ENCODE measurements at regions not wholly inside any gene's neighbourhood (a gene's known extent, or its start where the extent isn't known, plus 50 kb on each side); places are given as distances from the start of the nearest gene placed in this dataset.

DNA sequence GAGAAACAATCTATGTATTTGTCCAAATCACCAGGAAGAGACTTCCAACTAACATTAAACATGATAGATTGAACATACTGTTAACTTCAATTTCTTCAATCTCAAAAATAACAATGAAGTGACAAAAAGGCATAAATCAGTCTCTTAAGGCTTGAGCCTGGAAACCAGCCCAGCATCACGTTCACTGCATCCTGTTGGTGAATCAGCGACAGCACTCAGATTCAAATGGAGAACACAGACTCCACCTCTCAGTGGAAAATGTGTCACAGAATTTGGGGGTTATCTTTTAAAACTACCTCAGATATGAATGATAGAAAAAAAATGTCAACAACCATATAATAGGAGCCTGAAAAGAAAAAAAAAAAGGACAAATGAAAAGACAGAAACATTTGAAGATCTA is 212.0 kb downstream of the MINAR1 start:
- no peak for DNase-seq (ENCODE audit: low read depth in 1 of 2, low spot score in 2 of 2)

More for the DNA sequence above, 212.0 kb downstream of the MINAR1 start:
- ChIA-PET POLR2A (ENCODE audit: partially characterized antibody) (no interaction called here), CTCF (ENCODE audit: partially characterized antibody) (no interaction called here)
- Histone ChIP-seq H3K79me1 (ENCODE audit: low read depth, low read length) (no peaks in the 10 kb centered on the region), H3K9ac (replicated peaks in 1 of 4; ENCODE audit: extremely low read depth in 1 of 4, low read depth in 3 of 4, low read length in 3 of 4) (no peak overlapping the region), H3K79me2 (ENCODE audit: control insufficient read depth in 1 of 2, insufficient read depth in 2 of 2, low read length in 2 of 2) (no peaks in the 10 kb centered on the region), H2BK5ac (ENCODE audit: low read depth, low read length) (no peak overlapping the region), H2BK20ac (ENCODE audit: low read length) (no peak overlapping the region), H3K18ac (ENCODE audit: extremely low read depth, low read length) (no peak overlapping the region), H2BK120ac (replicated peaks; ENCODE audit: low read depth, low read length) (no peak overlapping the region), H3K23ac (ENCODE audit: insufficient read length) (no peak overlapping the region), H4K5ac (ENCODE audit: insufficient read length, low read depth, low read length) (no peak overlapping the region), H3K36me3 (ENCODE audit: control insufficient read depth in 2 of 4, insufficient read depth in 4 of 4, low read length in 3 of 4) (no peaks in the 10 kb centered on the region), H4K8ac (ENCODE audit: extremely low read depth, insufficient read depth, low read length) (no peak overlapping the region), H3K14ac (ENCODE audit: insufficient read length) (no peak overlapping the region), H2AK5ac (ENCODE audit: low read depth, low read length) (no peak overlapping the region), H3K4me2 (ENCODE audit: insufficient read depth in 1 of 2, low read depth in 2 of 2, low read length in 2 of 2) (no peak overlapping the region), H3K27me3 (replicated peaks in 1 of 4; ENCODE audit: control insufficient read depth in 3 of 4, extremely low read depth in 1 of 4, insufficient read depth in 3 of 4, low read length in 3 of 4) (peaks cover 0 to 1% (median 0%) of the 10 kb centered on the region in 4 experiments; a peak in 1 of 7 replicates), H2AFZ (ENCODE audit: low read length) (no peak overlapping the region), H4K20me1 (replicated peaks in 1 of 2; ENCODE audit: control insufficient read depth in 1 of 2, insufficient read depth in 2 of 2, low read length in 2 of 2) (no peaks in the 10 kb centered on the region), H3K23me2 (ENCODE audit: low read depth, low read length) (no peaks in the 10 kb centered on the region), H2BK12ac (ENCODE audit: low read depth, low read length) (no peak overlapping the region), H3K9me3 (ENCODE audit: insufficient read depth in 2 of 2, low read depth in 1 of 2, low read length in 1 of 2) (peaks cover 14 to 17% of the 10 kb centered on the region in 2 experiments), H3K4me1 (replicated peaks in 1 of 4; ENCODE audit: control insufficient read depth in 3 of 4, insufficient read depth in 4 of 4, low read length in 3 of 4) (no peaks in the 10 kb centered on the region), H3K27ac (ENCODE audit: low read depth, low read length) (no peak overlapping the region), H3K56ac (replicated peaks; ENCODE audit: insufficient read length, low read depth, low read length) (no peak overlapping the region), H2BK15ac (ENCODE audit: low read length) (no peak overlapping the region), H4K91ac (replicated peaks; ENCODE audit: insufficient read length, low read length) (no peak overlapping the region), H3K4me3 (ENCODE audit: extremely low read depth in 1 of 4, insufficient read depth in 2 of 4, low read depth in 3 of 4, low read length in 4 of 4) (no peak overlapping the region), H3K4ac (replicated peaks; ENCODE audit: insufficient read length, low read depth, low read length) (no peak overlapping the region)
- FAIRE-seq, result no peak
- WGBS, 2 experiments (ENCODE audit: extremely low coverage in 1 of 2, insufficient coverage in 1 of 2, insufficient read length in 1 of 2, insufficient replicate concordance in 2 of 2, low coverage in 1 of 2, low lambda C conversion rate in 2 of 2, missing lambda C conversion rate in 1 of 2), result 84% methylated on average over 2 of the region's 2 CpGs; no CpG with 5 or more reads in 1 of the 2 experiments
- TF ChIP-seq EP300 (IDR thresholded peaks at IDR 0.05; ENCODE audit: borderline replicate concordance in 1 of 2, low read depth in 2 of 2, low read length in 2 of 2) (no peak), JUND (IDR thresholded peaks at IDR 0.05; ENCODE audit: low read length) (no peak), RNF2 (IDR thresholded peaks at IDR 0.05; ENCODE audit: borderline replicate concordance, low read depth, low read length, missing control alignments, poor library complexity, severe bottlenecking) (no peak), FOSL1 (IDR thresholded peaks at IDR 0.05; ENCODE audit: insufficient read depth, low read depth, low read length) (no peak), SP2 (IDR thresholded peaks at IDR 0.05; ENCODE audit: low read length) (no peak), GTF2F1 (IDR thresholded peaks at IDR 0.05; ENCODE audit: borderline replicate concordance, low read depth, low read length) (no peak), PHF8 (conservative IDR thresholded peaks at IDR 0.05; ENCODE audit: low read depth, low read length) (no peak), RFX5 (IDR thresholded peaks at IDR 0.05; ENCODE audit: borderline replicate concordance, low read depth, low read length) (no peak), NANOG (IDR thresholded peaks at IDR 0.05; ENCODE audit: insufficient read depth, low read depth, low read length, poor library complexity, severe bottlenecking) (no peak), KDM5A (IDR thresholded peaks at IDR 0.05; ENCODE audit: low read length) (no peak)
- TF ChIP-seq, protein P1, sequence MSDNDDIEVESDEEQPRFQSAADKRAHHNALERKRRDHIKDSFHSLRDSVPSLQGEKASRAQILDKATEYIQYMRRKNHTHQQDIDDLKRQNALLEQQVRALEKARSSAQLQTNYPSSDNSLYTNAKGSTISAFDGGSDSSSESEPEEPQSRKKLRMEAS (IDR thresholded peaks at IDR 0.05), result no peak

Measured in H1 (cell line).